SK-N-SH (cell line): ENCODE measurements at regions not wholly inside any gene's neighbourhood (a gene's known extent, or its start where the extent isn't known, plus 50 kb on each side); places are given as distances from the start of the nearest gene placed in this dataset.

ENCODE experiments used
- CTCF ChIA-PET: fragments of 300-600, 350-600 bp; formaldehyde crosslinking; extraction: SDS; loops from one replicate; lab custom pipeline; 2021; lab: Yijun Ruan, JAX
- POLR2A ChIA-PET: fragments of 350-600 bp; sonication (Branson Sonifier 250); formaldehyde crosslinking; extraction: SDS; loops from one replicate; lab custom pipeline; 2020; ENCODE audit warnings: antibody characterized with exemption, inconsistent platforms; lab: Yijun Ruan, JAX
- DNase-seq: peaks from one replicate; pipeline ENCODE4 v3.0.0; 2012
- H2AFZ ChIP-seq: fragments of 200-600 bp; sonication (generic); 2 replicates; pipeline ENCODE4 v1.8.1; 2016; ENCODE audit warnings: antibody characterized with exemption, mild to moderate bottlenecking, low read depth
- H3F3A ChIP-seq: fragments of 200-600 bp; sonication (generic); replicated peaks from 2 replicates; pipeline ENCODE3; 2016; ENCODE audit warnings: antibody characterized with exemption, mild to moderate bottlenecking; ENCODE audit not compliant: insufficient read depth
- H3K27ac ChIP-seq, 2 experiments: fragments of 200-500 bp in 1 of 2; fragments of 200-600 bp in 1 of 2; sonication (Bioruptor generic) in 1 of 2; sonication (generic), shearing (Covaris generic) in 1 of 2; 2 replicates each; pipeline versions ENCODE4 v1.5.1 to v1.6.1; 2014 to 2016; ENCODE audit warnings: low read depth in 2 of 2, inconsistent platforms in 1 of 2, low read length in 1 of 2, mild to moderate bottlenecking in 1 of 2, mixed read lengths in 1 of 2
- H3K27me3 ChIP-seq: fragments of 200-600 bp; sonication (generic), shearing (Covaris generic); 2 replicates; pipeline ENCODE4 v1.6.1; 2016; ENCODE audit warnings: mixed run types; ENCODE audit not compliant: insufficient read depth
- H3K36me3 ChIP-seq, 2 experiments: fragments of 200-500 bp in 1 of 2; fragments of 200-600 bp in 1 of 2; sonication (Bioruptor generic) in 1 of 2; sonication (generic) in 1 of 2; replicated peaks in 1 of 2; 2 replicates each; pipeline versions ENCODE3 to v1.5.1; 2014 to 2016; ENCODE audit warnings: low read length in 1 of 2, mild to moderate bottlenecking in 1 of 2; ENCODE audit not compliant: insufficient read depth in 2 of 2, control insufficient read depth in 1 of 2
- H3K4me1 ChIP-seq, 2 experiments: fragments of 200-500 bp in 1 of 2; fragments of 200-600 bp in 1 of 2; sonication (Bioruptor generic) in 1 of 2; sonication (generic), shearing (Covaris generic) in 1 of 2; 2 replicates each; pipeline versions ENCODE4 v1.5.1 to v1.6.1; 2014 to 2016; ENCODE audit warnings: low read depth in 1 of 2, low read length in 1 of 2, mixed run types in 1 of 2; ENCODE audit not compliant: insufficient read depth in 2 of 2, control insufficient read depth in 1 of 2
- H3K4me2 ChIP-seq: fragments of 200-600 bp; sonication (generic), shearing (Covaris generic); 2 replicates; pipeline ENCODE4 v1.6.1; 2017; ENCODE audit warnings: mixed run types
- H3K4me3 ChIP-seq, 2 experiments: fragments of 200-500 bp in 1 of 2; fragments of 200-600 bp in 1 of 2; sonication (Bioruptor generic) in 1 of 2; sonication (generic), shearing (Covaris generic) in 1 of 2; 2 replicates each; pipeline versions ENCODE4 v1.5.1 to v1.8.1; 2014 to 2016; ENCODE audit warnings: low read depth in 2 of 2, inconsistent platforms in 1 of 2, low read length in 1 of 2, mild to moderate bottlenecking in 1 of 2, mixed read lengths in 1 of 2, moderate library complexity in 1 of 2
- H3K79me2 ChIP-seq: fragments of 200-600 bp; sonication (generic); 2 replicates; pipeline ENCODE4 v1.8.1; 2017; ENCODE audit warnings: mild to moderate bottlenecking; ENCODE audit not compliant: insufficient read depth
- H3K9ac ChIP-seq: fragments of 200-600 bp; sonication (generic); 2 replicates; pipeline ENCODE4 v1.6.1; 2017; ENCODE audit warnings: mixed run types
- H3K9me2 ChIP-seq: fragments of 200-600 bp; sonication (generic); 2 replicates; pipeline ENCODE4 v1.6.1; 2017; ENCODE audit warnings: mixed run types
- H3K9me3 ChIP-seq: fragments of 200-600 bp; sonication (generic); 2 replicates; pipeline ENCODE4 v1.6.1; 2017; ENCODE audit warnings: mixed run types, mild to moderate bottlenecking, moderate library complexity
- H4K20me1 ChIP-seq: fragments of 200-600 bp; sonication (generic); 2 replicates; pipeline ENCODE4 v1.6.1; 2017; ENCODE audit warnings: mild to moderate bottlenecking, mixed run types; ENCODE audit not compliant: insufficient read depth
- EZH2phosphoT487 ChIP-seq: fragments of 200-600 bp; sonication (generic); IDR thresholded peaks from 2 replicates; pipeline ENCODE4 v1.6.1; 2017; ENCODE audit warnings: low read depth, mixed run types, mild to moderate bottlenecking, antibody characterized with exemption, moderate library complexity, borderline replicate concordance
- FOXJ3 ChIP-seq: sonication (generic); formaldehyde crosslinking; IDR thresholded peaks from 2 replicates; pipeline ENCODE4 v1.5.1; 2020; ENCODE audit warnings: mild to moderate bottlenecking, missing genetic modification reagents
- GATA2 ChIP-seq: sonication (generic); formaldehyde crosslinking; IDR thresholded peaks from 2 replicates; pipeline ENCODE4 v1.5.0; 2020; ENCODE audit warnings: mild to moderate bottlenecking, missing genetic modification reagents
- JUND ChIP-seq: IDR thresholded peaks from 2 replicates; pipeline ENCODE4 v1.4.0; 2012
- POLR2AphosphoS5 ChIP-seq: IDR thresholded peaks from 2 replicates; pipeline ENCODE4 v1.6.1; 2012; ENCODE audit warnings: low read depth, low read length
- RAD21 ChIP-seq: IDR thresholded peaks from 2 replicates; pipeline ENCODE4 v1.6.1; 2012; ENCODE audit warnings: mild to moderate bottlenecking, low read length
- SIN3A ChIP-seq: IDR thresholded peaks from 2 replicates; pipeline ENCODE4 v1.6.1; 2012; ENCODE audit warnings: low read depth, mild to moderate bottlenecking, low read length, moderate library complexity, borderline replicate concordance
- YY1 ChIP-seq: IDR thresholded peaks from 2 replicates; pipeline ENCODE4 v1.4.0; 2012; ENCODE audit warnings: low read depth, mild to moderate bottlenecking
- WGBS: methylation state at CpG from one replicate; pipeline ENCODE4 v1.1.6; 2017; ENCODE audit warnings: low lambda C conversion rate; 5-methylcytosine and 5-hydroxymethylcytosine counted together
- TF ChIP-seq, protein P1 (sequence below): IDR thresholded peaks from 2 replicates; pipeline ENCODE4 v1.4.0; 2012; ENCODE audit warnings: low read depth, borderline replicate concordance
- TF ChIP-seq, protein P2 (sequence below): fragments of 200-600 bp; sonication (generic); IDR thresholded peaks from 2 replicates; pipeline ENCODE4 v1.6.1; 2017; ENCODE audit warnings: antibody characterized with exemption, mild to moderate bottlenecking, moderate library complexity

DNA sequence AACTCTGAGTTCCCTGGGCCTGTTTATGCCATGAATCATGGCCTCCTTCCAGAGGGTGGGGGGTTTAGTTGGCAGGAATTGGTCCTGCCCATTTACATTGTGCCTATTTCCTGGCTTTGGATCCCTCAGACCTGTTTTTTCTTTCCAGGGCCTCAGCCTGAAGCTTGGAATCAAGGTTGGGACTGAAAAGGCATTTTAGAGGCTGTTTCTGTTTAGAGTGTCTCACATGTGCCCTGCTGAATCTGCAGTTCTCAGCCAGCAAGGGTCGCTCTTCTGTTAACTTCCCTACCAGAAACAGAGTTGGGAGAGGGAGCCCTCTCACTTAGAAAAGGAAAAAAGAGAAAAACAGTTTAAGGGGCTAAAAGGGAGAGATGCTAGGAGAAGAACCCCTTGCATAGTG, 191.1 kb downstream of the PTPRC start:
- Histone ChIP-seq H3K4me3 (no peak overlapping the region), H3K9ac (no peak overlapping the region), H3K27ac (no peak overlapping the region), H4K20me1 (no peaks in the 10 kb centered on the region), H3F3A (no peaks in the 10 kb centered on the region), H3K36me3 (peaks cover 0 to 5% of the 10 kb centered on the region in 2 experiments), H3K4me2 (no peak overlapping the region), H2AFZ (no peak overlapping the region), H3K79me2 (no peaks in the 10 kb centered on the region), H3K9me2 (no peaks in the 10 kb centered on the region), H3K9me3 (no peaks in the 10 kb centered on the region), H3K27me3 (no peaks in the 10 kb centered on the region), H3K4me1 (peaks cover 0 to 6% of the 10 kb centered on the region in 2 experiments; a peak in 1 of 4 replicates)
- 75% methylated on average over 1 of the region's 1 CpG for WGBS
- POLR2A ChIA-PET = no interaction called here
- CTCF ChIA-PET = no interaction called here
- TF ChIP-seq, protein P1, sequence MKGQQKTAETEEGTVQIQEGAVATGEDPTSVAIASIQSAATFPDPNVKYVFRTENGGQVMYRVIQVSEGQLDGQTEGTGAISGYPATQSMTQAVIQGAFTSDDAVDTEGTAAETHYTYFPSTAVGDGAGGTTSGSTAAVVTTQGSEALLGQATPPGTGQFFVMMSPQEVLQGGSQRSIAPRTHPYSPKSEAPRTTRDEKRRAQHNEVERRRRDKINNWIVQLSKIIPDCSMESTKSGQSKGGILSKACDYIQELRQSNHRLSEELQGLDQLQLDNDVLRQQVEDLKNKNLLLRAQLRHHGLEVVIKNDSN = no peak
- no peak for TF ChIP-seq SIN3A
- no peak for TF ChIP-seq POLR2AphosphoS5
- TF ChIP-seq, protein P2, sequence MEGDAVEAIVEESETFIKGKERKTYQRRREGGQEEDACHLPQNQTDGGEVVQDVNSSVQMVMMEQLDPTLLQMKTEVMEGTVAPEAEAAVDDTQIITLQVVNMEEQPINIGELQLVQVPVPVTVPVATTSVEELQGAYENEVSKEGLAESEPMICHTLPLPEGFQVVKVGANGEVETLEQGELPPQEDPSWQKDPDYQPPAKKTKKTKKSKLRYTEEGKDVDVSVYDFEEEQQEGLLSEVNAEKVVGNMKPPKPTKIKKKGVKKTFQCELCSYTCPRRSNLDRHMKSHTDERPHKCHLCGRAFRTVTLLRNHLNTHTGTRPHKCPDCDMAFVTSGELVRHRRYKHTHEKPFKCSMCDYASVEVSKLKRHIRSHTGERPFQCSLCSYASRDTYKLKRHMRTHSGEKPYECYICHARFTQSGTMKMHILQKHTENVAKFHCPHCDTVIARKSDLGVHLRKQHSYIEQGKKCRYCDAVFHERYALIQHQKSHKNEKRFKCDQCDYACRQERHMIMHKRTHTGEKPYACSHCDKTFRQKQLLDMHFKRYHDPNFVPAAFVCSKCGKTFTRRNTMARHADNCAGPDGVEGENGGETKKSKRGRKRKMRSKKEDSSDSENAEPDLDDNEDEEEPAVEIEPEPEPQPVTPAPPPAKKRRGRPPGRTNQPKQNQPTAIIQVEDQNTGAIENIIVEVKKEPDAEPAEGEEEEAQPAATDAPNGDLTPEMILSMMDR = 0 out of 2 replicates have a peak, but pooled peaks have one; percentile 17
- TF ChIP-seq JUND = no peak
- no peak for TF ChIP-seq EZH2phosphoT487
- TF ChIP-seq FOXJ3 (CRISPR knock-in tag) = no peak
- TF ChIP-seq RAD21 = peak; percentile 28; the same call in 1 of the 2 replicates
- DNase-seq = no peak

DNA sequence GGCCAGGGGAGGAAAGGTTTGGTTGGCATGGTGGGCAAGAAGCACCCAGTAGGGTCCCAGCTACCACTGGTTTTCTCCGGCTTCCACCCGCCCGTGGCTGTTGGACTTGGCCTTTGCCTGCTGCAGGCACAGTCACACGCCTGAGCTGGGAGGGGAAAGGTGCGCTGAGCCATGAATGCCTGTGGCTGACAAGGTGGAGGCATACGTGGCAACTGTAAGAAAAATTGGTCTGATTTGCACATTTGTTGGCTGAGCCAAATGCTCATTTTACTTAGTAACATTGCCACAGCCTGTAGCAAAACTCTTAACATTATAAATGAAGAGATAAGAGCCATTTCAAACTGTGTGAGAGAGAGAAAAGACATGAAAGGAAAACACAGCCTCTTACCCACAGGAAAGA, 191.6 kb downstream of the PTPRC start:
- no peak overlapping the region for H2AFZ ChIP-seq
- H3K27me3 ChIP-seq = no peaks in the 10 kb centered on the region
- no peaks in the 10 kb centered on the region for H4K20me1 ChIP-seq
- no peaks in the 10 kb centered on the region for H3K9me2 ChIP-seq
- CTCF ChIA-PET = no interaction called here
- no peaks in the 10 kb centered on the region for H3K79me2 ChIP-seq
- H3K27ac ChIP-seq = no peak overlapping the region
- no peak for TF ChIP-seq YY1
- TF ChIP-seq SIN3A = no peak
- no peak for TF ChIP-seq GATA2 (CRISPR knock-in tag)
- TF ChIP-seq, all 33 proteins: peak for 0
- H3K4me3 ChIP-seq = no peak overlapping the region
- no peaks in the 10 kb centered on the region for H3F3A ChIP-seq
- H3K4me2 ChIP-seq = no peak overlapping the region
- no peaks in the 10 kb centered on the region for H3K9me3 ChIP-seq
- WGBS = 93% methylated on average over 6 of the region's 6 CpGs
- H3K4me1 ChIP-seq = peaks cover 0 to 6% of the 10 kb centered on the region in 2 experiments; a peak in 1 of 4 replicates
- DNase-seq = no peak
- H3K36me3 ChIP-seq = peaks cover 0 to 5% of the 10 kb centered on the region in 2 experiments
- POLR2A ChIA-PET = no interaction called here
- H3K9ac ChIP-seq = no peak overlapping the region
